HG03159 (cell line): ENCODE measurements at regions not wholly inside any gene's neighbourhood (a gene's known extent, or its start where the extent isn't known, plus 50 kb on each side); places are given as distances from the start of the nearest gene placed in this dataset.

Experiments used
- ATAC-seq: cut with Tn5 transposase; IDR thresholded peaks from one replicate; pipeline ENCODE4 v1.9.1; 2021; ENCODE audit warnings: mild to moderate bottlenecking, moderate library complexity; ENCODE audit not compliant: unreplicated experiment

DNA sequence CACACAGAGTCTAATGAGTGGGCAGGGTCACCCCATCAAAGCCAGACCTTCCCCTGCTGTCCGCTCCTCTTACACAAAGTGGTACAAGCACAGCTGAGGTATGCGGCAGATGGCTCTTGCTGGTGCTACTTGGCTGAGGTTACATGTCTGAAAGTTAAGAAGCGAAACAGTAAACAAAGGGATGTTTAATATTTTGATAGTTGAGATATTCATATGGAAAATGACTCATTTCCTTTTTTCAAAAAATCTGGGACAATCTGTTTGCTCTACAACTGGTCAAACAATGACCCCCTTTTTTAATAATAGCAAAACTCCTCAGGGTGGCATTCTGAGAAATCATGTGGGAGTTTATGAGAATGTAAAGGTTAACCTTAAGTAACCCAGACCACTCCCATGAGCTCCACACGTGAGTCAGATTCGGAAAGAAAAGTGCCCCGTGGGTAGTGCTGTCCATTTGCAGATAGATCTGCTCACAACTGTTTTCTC, 245.3 kb downstream of the TBXT start:
- no peak for ATAC-seq

DNA sequence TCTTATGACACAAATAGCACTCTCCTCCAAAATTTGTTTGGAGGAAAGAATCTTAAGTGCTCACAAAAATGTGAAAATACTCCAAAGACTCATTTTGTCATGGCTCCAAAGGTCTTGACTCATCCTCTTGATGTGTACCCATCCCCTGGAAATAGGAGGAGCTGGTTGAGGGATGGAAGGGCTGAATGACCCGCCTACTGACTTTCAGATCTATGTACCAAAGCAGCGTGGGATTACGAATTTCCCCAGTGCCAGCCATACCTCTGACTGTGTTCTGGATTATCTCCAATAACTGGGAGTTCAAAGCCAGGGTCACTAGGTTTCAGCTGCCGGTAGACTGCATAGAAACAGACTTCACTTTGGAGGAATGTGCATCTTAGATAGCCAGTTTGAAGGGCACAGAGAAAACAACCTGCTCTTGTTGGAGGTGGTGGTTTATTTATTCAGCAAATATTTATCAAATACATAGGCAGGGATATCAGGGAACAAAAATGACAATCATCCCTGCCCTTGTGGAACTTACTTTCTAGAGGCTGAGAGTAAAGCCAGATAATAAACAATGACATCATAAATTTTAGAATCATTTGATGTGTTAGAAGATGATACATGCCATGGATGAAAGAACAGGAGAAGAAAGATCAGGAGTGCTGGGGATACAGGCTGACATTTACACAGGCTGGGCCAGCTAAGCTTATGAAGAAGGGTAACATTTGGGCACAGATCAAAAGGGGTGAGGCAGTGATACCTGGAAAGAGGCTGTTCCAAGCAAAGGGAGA, 246.6 kb downstream of the TBXT start:
- ATAC-seq: no peak

DNA sequence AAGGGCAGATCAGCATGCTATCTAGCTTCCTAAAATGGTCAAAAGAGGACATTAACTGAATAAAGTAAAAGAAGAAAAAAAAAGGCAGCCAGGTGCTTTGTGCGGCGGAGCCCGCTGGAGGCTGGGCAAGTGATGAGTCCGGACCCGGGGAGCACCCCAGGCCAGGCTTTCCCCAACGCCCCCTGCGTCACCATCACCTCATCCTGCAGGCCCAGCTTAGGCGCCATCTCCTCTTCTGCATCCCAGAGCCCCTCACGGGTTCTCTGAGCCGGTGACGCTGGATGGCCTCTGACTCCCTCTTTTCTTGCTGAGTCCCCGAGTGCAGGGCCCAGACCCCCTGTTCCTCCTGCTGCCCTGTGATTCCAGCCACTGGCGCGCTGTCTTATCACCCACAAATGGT, 250.1 kb downstream of the TBXT start:
- ATAC-seq: no peak

DNA sequence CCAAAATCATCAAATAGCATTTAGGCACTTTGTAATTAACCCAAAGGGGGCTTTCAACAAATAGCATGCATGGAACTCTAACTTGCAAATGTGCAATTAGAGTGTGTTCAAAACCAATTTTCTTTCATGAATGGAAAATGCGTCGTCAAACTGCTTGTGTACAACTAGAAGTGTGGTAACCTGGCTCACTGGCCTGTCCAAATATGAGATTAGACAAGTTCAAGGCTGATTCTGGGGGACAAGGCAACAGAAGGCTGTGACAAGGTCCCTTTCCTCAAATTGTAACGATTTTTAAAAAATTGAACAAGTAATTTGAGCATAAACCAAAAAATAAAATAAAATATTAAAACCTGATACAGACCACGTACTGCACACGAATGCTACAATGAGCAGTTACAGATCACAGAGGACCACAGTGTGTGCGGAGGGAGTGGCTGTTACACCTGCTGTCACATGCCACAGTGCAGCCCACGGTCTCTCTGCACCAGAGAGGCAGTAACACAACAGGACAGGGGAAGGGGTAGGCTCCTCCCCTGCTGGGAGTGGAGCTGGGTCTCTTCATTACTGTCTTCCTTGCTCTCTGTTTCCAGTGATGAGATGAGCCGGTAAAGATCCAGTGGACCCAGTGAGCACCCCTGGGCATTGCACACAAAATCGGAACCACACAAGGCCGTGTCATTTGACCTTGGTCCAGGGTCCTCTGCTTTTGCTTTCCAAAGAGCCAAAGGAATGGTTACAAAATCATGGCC, 252.2 kb upstream of the PDE10A start:
- no peak for ATAC-seq

DNA sequence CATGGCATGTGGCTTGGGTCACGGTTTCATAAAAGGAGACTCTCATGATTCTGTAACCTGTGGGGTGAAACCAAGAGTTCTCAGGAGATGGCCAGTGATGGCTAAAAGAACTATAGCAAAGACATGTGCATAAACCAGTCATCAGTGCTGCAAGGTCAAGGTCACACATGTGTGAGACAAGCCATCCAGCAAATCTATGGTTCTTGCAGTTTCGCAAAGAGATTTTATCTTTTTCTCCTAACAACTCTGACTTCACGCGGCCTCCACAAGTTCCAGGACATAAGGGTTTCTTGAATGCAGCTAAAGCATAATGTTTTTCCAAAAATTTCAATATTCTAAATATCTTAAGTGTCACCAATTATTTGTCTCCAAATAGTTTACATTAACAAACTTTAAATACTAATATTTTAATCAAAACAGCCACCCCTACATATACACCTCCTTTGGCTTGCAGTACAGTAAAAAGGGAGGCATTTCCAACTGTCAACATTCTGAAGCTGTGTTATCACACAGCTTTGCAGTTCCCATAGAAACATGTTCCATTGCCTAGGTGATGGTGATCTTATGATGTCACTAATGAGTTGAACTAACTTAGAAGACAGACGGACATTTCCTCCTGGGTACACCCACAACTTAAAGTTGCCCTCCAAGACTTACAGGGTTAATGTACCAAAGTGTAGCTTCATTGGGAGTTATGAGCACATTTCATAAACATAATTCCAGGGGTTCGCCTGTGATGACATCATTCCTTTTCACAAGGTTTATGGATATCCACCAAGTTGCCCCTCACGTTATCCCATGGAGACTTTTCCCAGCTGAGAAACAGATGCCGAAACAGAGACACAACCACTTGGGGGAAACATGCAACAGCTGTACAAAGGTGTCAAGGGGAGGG, 250.9 kb upstream of the PDE10A start:
- no peak for ATAC-seq

DNA sequence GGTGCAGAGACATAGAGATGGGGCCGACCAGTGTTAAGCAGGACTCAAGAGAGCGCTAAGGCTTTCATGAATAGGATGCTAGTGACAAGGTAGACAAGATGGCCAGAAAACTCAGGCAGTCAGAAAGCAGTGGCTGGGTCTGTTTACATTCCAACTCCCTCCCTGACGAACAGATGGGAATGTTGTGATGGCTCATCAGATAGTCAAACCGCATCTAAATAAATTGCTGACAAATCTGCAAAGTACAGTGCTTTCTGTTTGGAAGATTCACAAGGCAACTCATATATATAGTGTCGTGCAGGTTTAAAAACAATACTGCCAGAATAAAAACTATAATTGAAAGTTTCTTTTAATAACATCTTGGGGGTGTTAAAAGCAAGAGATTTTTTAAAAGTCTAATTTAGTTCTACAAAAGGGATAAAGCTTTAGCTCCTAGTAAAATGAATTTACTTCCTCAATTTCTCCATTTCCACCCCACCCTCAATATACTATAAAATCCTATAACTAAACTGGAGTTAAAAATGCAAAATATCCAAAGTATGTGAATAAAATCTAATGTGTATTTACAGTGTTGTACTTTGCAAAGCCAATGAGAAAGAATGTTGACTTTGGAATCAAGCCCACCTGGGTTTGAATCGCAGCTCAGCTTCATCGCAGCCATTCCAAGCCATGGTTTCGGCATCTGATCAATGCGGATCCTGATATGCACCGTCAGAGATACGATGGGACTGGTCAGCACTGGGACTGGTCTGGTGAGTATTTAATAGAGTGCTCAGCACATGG, 247.3 kb upstream of the PDE10A start:
- no peak for ATAC-seq

DNA sequence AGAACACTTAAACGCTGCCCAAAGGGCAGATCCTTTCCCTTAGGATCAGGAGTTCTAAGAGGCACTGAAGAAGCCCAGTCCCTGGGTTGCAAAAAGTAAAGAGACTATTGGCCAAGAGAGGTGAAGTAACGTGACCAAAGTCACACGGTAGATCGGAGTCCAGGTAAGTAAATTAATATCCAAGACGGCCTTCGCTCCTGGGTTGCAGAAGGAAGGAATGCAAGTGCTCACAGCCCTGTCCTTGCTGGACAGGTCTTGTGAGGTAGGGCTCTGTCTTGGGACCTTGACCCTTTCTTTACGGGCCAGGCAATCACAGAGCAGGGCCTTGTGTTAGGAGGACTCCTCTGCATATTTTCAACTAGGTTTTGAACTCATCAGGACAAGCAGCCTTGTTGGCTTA, 243.7 kb upstream of the PDE10A start:
- ATAC-seq: no peak

DNA sequence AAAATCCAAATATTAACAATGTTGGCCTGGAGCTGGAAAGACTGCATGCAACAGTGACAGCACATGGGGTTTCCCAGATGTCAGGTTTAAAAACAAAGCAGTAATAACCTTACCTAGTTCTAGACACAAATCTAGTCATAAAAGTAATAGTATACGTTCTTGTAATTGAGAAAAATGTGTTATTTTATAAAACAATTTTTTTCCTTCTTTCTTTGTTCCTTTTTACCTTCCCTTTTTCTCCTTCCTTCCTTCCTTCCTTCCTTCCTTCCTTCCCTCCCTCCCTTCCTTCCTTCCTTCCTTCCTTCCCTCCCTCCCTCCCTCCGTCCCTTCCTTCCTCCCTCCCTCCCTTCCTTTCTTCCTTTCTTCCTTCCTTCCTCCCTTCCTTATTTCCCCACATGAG, 242.7 kb upstream of the PDE10A start:
- no peak for ATAC-seq

DNA sequence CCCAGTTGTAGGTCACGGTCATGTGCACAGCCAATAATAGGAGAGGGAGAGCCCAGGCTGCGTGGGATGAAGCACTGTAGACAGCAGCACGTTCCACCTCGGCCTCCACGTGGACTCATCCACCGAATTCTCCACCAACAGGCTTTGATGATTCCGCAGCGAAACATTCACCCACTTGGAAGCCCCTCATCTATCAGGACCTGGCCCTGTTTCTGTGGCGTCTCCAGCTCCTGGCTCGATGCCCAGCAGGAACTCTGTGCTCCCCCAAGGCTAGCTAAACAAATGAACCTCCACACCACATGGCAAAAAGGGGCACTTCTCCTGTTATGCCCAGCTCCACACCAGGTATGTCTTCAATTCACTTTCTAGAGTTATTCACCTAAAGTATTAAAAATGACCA, 237.9 kb upstream of the PDE10A start:
- ATAC-seq: no peak

DNA sequence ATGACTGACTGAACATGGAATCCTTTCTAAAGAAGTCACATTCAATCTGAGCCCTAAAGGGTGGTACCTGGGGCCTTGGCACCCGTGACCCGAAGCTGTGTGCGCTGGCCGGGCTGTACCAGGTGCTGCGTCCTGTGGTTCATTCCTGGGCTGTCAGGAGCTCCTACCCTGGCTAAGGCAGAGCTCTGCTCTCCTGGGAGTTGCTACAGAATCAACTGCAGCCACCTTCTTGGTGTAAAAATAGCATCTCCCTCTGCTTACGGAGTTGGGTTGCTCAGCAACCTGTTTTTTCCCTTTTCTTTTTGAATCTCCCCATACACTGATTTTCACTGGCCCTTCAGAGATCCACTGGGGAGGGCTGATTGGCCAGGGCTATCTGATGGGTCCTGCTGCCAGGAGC, 236.6 kb upstream of the PDE10A start:
- no peak for ATAC-seq

DNA sequence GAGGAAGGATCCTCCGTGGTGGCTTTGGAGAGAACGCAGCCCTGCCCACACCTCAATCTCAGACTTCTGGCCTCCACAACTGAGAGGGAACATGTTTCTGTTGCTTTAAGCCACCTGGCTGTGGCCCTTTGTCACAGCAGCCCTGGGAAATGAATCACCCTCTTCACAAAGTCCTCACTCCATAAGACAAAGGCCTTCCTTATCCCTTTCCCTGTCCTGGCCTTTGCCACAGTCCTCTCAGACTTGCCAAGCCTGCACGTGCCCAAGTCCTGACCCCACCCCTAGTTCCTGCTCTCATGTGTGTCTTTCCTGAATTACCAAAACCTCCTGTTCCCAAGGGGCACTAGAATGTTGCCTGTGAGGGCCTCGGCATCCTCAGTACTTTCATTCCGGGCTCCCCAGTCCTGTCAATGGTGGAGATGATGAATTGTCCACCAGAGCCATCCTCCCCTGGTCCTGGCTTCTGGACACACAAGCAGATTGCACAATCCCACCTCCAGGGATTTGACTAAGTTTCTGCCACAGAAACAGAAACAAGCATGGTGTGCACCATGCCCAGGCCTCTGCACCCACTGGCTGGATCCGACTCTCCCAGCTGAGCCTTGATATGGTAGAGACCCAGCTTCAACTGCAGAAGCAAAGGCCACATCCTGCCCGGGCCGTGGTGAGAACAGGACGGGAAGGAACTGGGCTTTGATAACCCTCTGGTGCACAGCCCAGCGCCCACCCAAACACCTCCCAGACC, 232.6 kb upstream of the PDE10A start:
- ATAC-seq: no peak

DNA sequence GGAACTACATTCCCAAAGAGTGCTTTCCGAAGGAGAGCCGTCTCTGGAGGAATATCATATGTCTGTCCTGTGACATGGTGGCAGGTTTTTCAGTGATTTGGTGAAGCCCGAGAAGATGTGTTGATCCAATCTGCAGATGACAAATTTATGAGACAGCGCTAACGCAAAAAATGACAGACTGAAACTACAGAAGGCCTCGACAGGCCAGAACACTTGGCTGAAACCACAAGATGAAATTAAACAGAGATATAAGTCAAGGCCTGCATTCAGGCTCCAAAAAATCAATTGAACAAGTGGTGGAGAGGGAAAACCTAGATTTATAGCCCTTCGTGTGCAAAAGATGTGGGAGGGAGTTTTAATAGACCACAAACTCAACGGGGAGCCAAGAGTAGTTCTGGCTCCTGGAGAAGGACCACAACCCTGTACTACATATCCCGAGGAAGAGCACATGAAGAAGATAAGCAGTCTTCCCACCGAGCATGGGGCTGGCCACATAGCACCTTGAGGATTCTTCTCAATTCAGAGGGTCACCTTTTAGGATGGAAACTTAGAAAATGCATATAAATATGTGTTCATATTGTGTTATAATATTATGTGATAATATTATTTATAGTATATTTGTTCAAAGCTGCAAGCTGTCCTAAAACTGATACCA, 231.3 kb upstream of the PDE10A start:
- ATAC-seq: no peak

DNA sequence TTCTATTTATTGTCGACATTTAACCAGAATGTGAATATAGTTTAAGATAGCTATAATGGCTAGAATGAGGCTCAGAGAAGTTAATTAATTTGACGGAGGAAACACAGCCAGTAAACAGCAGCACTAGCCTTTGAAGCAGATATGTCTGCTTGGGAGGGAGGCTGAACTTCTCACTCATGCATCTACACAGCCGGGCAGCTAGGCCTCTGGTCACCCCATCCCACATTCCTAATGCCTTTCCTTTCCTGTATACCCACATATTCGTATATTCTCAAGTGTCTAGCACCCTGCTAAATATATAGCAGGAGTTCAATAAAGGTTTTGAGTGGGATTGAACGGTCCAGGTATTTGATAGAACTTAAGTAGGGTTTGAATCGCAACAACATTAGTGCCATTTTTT, 230.4 kb upstream of the PDE10A start:
- ATAC-seq: no peak

DNA sequence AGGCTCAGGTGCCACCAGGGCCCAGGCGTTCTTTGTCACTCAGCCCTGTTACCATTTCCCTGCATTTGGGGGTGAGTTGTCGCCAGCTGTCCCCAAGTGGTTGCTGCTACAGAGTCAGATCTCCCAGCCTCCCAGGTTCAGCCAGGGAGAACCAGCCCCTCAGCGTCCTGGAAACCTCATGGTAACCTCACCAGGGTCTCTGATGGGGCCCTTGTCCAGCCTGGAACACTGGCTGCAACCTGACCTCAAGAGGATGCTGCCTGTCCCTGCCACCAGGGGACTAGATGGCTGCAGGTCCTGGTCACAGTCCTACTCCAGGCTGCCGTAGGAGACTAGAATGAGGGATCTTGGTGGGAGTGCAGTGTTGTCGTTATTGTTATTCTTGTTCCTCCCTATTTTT, 228.3 kb upstream of the PDE10A start:
- no peak for ATAC-seq

DNA sequence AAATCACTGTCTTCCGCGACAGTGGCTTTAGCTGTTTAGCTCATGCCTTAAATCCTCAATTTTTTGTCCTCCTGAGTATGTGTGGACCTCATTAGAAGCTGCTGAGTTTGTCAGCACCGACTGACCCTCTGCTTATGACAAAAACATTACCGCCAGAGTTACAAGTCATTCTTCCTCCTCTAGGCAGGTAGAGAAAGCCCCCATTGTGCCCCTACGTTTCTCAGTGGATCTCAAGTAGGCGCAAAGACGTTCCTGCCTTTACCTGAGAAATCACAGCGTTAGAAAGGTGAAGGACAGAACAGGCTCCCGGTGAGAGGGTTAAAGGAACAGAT, 227.3 kb upstream of the PDE10A start:
- no peak for ATAC-seq

DNA sequence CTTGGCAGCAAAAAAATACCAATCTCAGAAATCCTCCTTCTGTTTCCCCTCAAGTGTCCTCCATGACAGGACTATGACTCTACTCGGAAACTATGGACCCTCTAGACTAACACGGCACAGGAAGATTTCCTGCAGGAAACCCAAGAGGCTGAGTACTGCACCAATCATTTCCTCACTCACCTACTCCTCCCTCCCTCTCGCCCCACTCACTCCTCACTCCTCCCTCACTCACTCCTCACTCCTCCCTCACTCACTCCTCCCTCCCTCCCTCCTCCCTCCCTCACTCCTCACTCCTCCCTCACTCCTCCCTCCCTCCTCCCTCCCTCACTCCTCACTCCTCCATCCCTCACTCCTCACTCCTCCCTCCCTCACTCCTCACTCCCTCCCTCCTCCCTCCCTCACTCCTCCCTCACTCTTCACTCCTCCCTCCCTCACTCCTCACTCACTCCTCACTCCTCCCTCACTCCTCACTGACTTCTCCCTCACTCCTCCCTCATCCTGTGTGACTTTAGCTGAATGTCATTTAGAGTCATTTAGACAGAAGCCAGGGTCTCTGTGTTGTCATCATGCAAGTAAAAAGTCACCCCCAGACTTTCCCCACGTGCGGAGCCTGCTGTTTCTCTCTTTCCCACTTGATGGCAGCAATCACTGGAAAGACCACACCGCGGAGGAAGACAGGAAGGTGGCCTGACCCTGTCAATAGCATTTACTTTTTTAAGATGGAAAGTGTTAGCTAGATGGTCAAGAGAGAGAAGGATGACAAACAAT, 226.8 kb upstream of the PDE10A start:
- ATAC-seq: no peak

DNA sequence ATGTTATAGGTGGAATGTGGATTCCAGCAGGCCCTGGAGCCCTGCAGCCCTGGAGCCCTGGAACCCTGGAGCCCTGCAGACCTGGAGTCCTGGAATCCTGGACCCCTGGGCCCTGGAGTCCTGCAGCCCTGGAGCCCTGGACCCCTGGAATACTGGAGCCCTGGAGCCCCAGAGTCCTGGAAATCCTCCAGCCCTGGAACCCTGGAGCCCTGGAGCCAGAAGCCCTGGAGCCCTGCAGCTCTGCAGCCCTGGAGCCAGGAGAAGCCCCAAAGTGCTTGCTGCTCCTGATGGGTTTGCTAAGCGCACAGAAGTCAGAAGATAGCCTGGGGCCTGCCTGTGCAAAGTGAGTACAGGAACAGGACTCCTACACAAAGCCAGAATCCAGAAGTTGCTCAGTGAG, 223.1 kb upstream of the PDE10A start:
- no peak for ATAC-seq

DNA sequence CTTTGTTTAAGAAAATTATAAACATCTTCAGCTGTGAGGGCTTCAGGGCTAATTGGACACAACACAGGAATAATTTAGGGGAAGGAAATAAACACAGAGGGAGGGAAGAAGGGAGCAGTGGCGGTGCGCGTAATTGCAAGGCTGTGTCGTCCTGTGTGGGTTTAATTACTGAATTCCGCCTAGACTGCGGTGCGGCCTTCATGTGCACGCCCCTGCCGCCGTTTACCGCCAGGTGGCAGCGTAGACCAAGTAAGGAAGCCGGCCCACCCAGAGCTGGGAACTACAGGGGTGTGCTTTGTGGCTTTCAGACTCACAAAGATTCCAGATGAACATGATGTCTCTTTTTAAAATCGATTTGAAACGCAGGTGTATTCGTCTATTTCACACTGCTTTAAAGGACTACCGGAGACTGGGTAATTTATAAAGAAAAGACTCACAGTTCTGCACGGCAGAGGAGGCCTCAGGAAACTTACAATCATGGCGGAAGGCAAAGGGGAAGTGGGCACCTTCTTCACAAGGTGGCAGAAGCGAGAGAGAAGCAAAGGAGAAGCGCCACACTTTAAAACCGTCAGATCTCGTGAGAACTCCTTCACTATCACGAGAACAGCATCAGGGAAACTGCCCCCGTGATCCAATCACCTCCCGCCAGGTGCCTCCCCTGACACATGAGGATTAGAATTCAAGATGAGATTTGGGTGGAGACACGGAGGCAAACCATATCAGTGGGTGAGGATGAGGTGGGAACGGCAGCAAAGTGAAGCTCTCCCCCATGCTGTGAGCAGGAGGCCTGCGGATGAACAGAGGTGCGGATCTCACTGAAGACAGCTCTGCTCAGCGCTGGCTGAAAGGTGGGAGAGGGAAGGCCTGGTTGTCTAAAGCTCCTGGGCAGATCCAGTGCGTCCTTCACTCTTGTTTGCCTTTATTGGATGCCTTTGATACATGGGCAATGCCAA, 222.0 kb upstream of the PDE10A start:
- peak; percentile 97 for ATAC-seq
